H1 (cell line): ENCODE measurements at regions not wholly inside any gene's neighbourhood (a gene's known extent, or its start where the extent isn't known, plus 50 kb on each side); places are given as distances from the start of the nearest gene placed in this dataset.

Source experiments
- CTCF ChIA-PET: fragments of 300-600 bp; sonication (Branson Sonifier 250); formaldehyde crosslinking; loops from one replicate; lab custom pipeline; 2021; ENCODE audit not compliant: partially characterized antibody; lab: Charles Lee
- POLR2A ChIA-PET: fragments of 300-600 bp; sonication (Branson Sonifier 250); formaldehyde crosslinking; loops from one replicate; lab custom pipeline; 2021; ENCODE audit warnings: inconsistent platforms; ENCODE audit not compliant: partially characterized antibody; lab: Charles Lee
- DNase-seq, 2 experiments: peaks; one replicate each; pipeline versions ENCODE4 v3.0.0 to v3.0.0-alpha.2; 2010 to 2022; ENCODE audit warnings: low spot score in 2 of 2, low read depth in 1 of 2, mixed read lengths in 1 of 2
- FAIRE-seq: peaks from 2 replicates; lab custom pipeline; 2011; peaks lifted over from hg19 to GRCh38; lab: Jason Lieb, UNC
- H2AFZ ChIP-seq: 2 replicates; pipeline ENCODE4 v1.8.1; 2012; ENCODE audit warnings: low read length, inconsistent platforms
- H2AK5ac ChIP-seq: 2 replicates; pipeline ENCODE4 v1.6.1; 2013; ENCODE audit warnings: low read depth, low read length
- H2BK120ac ChIP-seq: replicated peaks from 2 replicates; pipeline ENCODE3; 2013; ENCODE audit warnings: low read depth, low read length, inconsistent platforms
- H2BK12ac ChIP-seq: 2 replicates; pipeline ENCODE4 v1.6.1; 2013; ENCODE audit warnings: low read depth, low read length
- H2BK15ac ChIP-seq: 2 replicates; pipeline ENCODE4 v1.6.1; 2013; ENCODE audit warnings: low read length
- H2BK20ac ChIP-seq: 2 replicates; pipeline ENCODE4 v1.6.1; 2013; ENCODE audit warnings: low read length
- H2BK5ac ChIP-seq: 2 replicates; pipeline ENCODE4 v1.6.1; 2013; ENCODE audit warnings: low read depth, low read length
- H3K14ac ChIP-seq: 2 replicates; pipeline ENCODE4 v1.6.1; 2013; ENCODE audit warnings: inconsistent platforms; ENCODE audit not compliant: insufficient read length
- H3K18ac ChIP-seq: 2 replicates; pipeline ENCODE4 v1.6.1; 2013; ENCODE audit warnings: low read length; ENCODE audit errors: extremely low read depth
- H3K23ac ChIP-seq: 2 replicates; pipeline ENCODE4 v1.6.1; 2013; ENCODE audit warnings: inconsistent platforms; ENCODE audit not compliant: insufficient read length
- H3K23me2 ChIP-seq: 2 replicates; pipeline ENCODE4 v1.6.1; 2013; ENCODE audit warnings: low read depth, low read length
- H3K27ac ChIP-seq: 2 replicates; pipeline ENCODE4 v1.6.1; 2011; ENCODE audit warnings: low read depth, low read length, inconsistent platforms
- H3K27me3 ChIP-seq, 4 experiments: replicated peaks in 1 of 4; 1 replicate in 1 of 4; 2 replicates in 3 of 4; pipeline versions ENCODE4 v1.6.1 to v1.8.1; 2011 to 2013; ENCODE audit warnings: low read length in 3 of 4, mild to moderate bottlenecking in 3 of 4, inconsistent platforms in 2 of 4, mixed read lengths in 2 of 4, moderate library complexity in 1 of 4; ENCODE audit not compliant: control insufficient read depth in 3 of 4, insufficient read depth in 3 of 4; ENCODE audit errors: extremely low read depth in 1 of 4
- H3K36me3 ChIP-seq, 4 experiments: 2 replicates each; pipeline versions ENCODE4 v1.6.1 to v1.8.1; 2011 to 2013; ENCODE audit warnings: mild to moderate bottlenecking in 4 of 4, low read length in 3 of 4, moderate library complexity in 2 of 4, control low read depth in 1 of 4, inconsistent platforms in 1 of 4; ENCODE audit not compliant: insufficient read depth in 4 of 4, control insufficient read depth in 2 of 4
- H3K4ac ChIP-seq: replicated peaks from 2 replicates; pipeline ENCODE3; 2013; ENCODE audit warnings: low read length, low read depth, mixed read lengths, inconsistent platforms; ENCODE audit not compliant: insufficient read length
- H3K4me1 ChIP-seq, 4 experiments: replicated peaks in 1 of 4; 1 replicate in 1 of 4; 2 replicates in 3 of 4; pipeline versions ENCODE4 v1.6.1 to v1.8.1; 2011 to 2013; ENCODE audit warnings: low read length in 3 of 4, inconsistent platforms in 2 of 4, mixed read lengths in 1 of 4; ENCODE audit not compliant: insufficient read depth in 4 of 4, control insufficient read depth in 3 of 4
- H3K4me2 ChIP-seq, 2 experiments: 2 replicates each; pipeline versions ENCODE4 v1.6.1 to v1.8.1; 2011 to 2013; ENCODE audit warnings: low read depth in 2 of 2, low read length in 2 of 2, control low read depth in 1 of 2, inconsistent platforms in 1 of 2, mild to moderate bottlenecking in 1 of 2; ENCODE audit not compliant: insufficient read depth in 1 of 2
- H3K4me3 ChIP-seq, 4 experiments: fragments of 200-600, 300-600 bp in 1 of 4; sonication (generic), shearing (Covaris generic), sonication (Bioruptor Twin) in 1 of 4; 2 replicates each; pipeline versions ENCODE4 v1.5.1 to v1.8.1; 2011 to 2016; ENCODE audit warnings: low read length in 4 of 4, low read depth in 3 of 4, control low read depth in 2 of 4, inconsistent platforms in 2 of 4, mild to moderate bottlenecking in 2 of 4, mixed read lengths in 1 of 4, moderate library complexity in 1 of 4; ENCODE audit not compliant: insufficient read depth in 2 of 4; ENCODE audit errors: extremely low read depth in 1 of 4
- H3K56ac ChIP-seq: replicated peaks from 2 replicates; pipeline ENCODE3; 2013; ENCODE audit warnings: low read depth, mild to moderate bottlenecking, mixed read lengths, low read length, inconsistent platforms; ENCODE audit not compliant: insufficient read length
- H3K79me1 ChIP-seq: 2 replicates; pipeline ENCODE4 v1.6.1; 2013; ENCODE audit warnings: low read depth, low read length, control low read depth
- H3K79me2 ChIP-seq, 2 experiments: 2 replicates each; pipeline versions ENCODE4 v1.6.1 to v1.8.1; 2012 to 2013; ENCODE audit warnings: low read length in 2 of 2, mild to moderate bottlenecking in 2 of 2, inconsistent platforms in 1 of 2; ENCODE audit not compliant: insufficient read depth in 2 of 2, control insufficient read depth in 1 of 2
- H3K9ac ChIP-seq, 4 experiments: replicated peaks in 1 of 4; 1 replicate in 1 of 4; 2 replicates in 3 of 4; pipeline versions ENCODE4 v1.6.1 to v1.8.1; 2011 to 2013; ENCODE audit warnings: low read depth in 3 of 4, low read length in 3 of 4, control low read depth in 2 of 4, mild to moderate bottlenecking in 2 of 4, moderate library complexity in 2 of 4, inconsistent platforms in 1 of 4; ENCODE audit errors: extremely low read depth in 1 of 4
- H3K9me3 ChIP-seq, 2 experiments: 2 replicates each; pipeline versions ENCODE4 v1.6.1 to v1.8.1; 2012 to 2013; ENCODE audit warnings: mild to moderate bottlenecking in 2 of 2, moderate library complexity in 2 of 2, control low read depth in 1 of 2, inconsistent platforms in 1 of 2, low read depth in 1 of 2, low read length in 1 of 2, mixed read lengths in 1 of 2; ENCODE audit not compliant: insufficient read depth in 2 of 2
- H4K20me1 ChIP-seq, 2 experiments: replicated peaks in 1 of 2; 2 replicates each; pipeline versions ENCODE3 to v1.8.1; 2011 to 2013; ENCODE audit warnings: inconsistent platforms in 2 of 2, low read length in 2 of 2, mild to moderate bottlenecking in 1 of 2; ENCODE audit not compliant: insufficient read depth in 2 of 2, control insufficient read depth in 1 of 2
- H4K5ac ChIP-seq: 2 replicates; pipeline ENCODE4 v1.6.1; 2013; ENCODE audit warnings: low read length, low read depth, mixed read lengths, inconsistent platforms; ENCODE audit not compliant: insufficient read length
- H4K8ac ChIP-seq: 2 replicates; pipeline ENCODE4 v1.8.0; 2013; ENCODE audit warnings: mild to moderate bottlenecking, moderate library complexity, low read length, inconsistent platforms; ENCODE audit not compliant: insufficient read depth; ENCODE audit errors: extremely low read depth
- H4K91ac ChIP-seq: replicated peaks from 2 replicates; pipeline ENCODE3; 2013; ENCODE audit warnings: low read length, mixed read lengths, inconsistent platforms; ENCODE audit not compliant: insufficient read length
- CHD1 ChIP-seq: IDR thresholded peaks from 2 replicates; pipeline ENCODE4 v1.6.1; 2012; ENCODE audit warnings: low read depth, low read length, improper control_type of control experiment
- CTCF ChIP-seq, 3 experiments: IDR thresholded peaks; 1 replicate in 2 of 3; 2 replicates in 1 of 3; pipeline versions ENCODE4 v1.5.1 to v1.6.1; 2011; ENCODE audit warnings: low read length in 3 of 3, mild to moderate bottlenecking in 3 of 3, inconsistent platforms in 2 of 3, low read depth in 1 of 3, moderate library complexity in 1 of 3; ENCODE audit not compliant: insufficient read depth in 1 of 3; ENCODE audit errors: control extremely low read depth in 1 of 3
- RAD21 ChIP-seq, 2 experiments: IDR thresholded peaks in 1 of 2; conservative IDR thresholded peaks in 1 of 2; 2 replicates each; pipeline ENCODE4 v1.6.1; 2011; ENCODE audit warnings: low read depth in 2 of 2, low read length in 2 of 2, improper control_type of control experiment in 1 of 2, inconsistent platforms in 1 of 2, mild to moderate bottlenecking in 1 of 2, moderate library complexity in 1 of 2
- SAP30 ChIP-seq: fragments of 300-600 bp; sonication (generic); IDR thresholded peaks from 2 replicates; pipeline ENCODE4 v1.7.1; 2012; ENCODE audit warnings: low read length, moderate library complexity, mild to moderate bottlenecking, inconsistent platforms; ENCODE audit not compliant: insufficient read depth, insufficient replicate concordance
- WGBS, 2 experiments: shearing (Covaris generic) in 1 of 2; methylation state at CpG; one replicate each; pipeline versions ENCODE4 v1.1.6 to v1.1.7; 2013 to 2015; ENCODE audit warnings: low lambda C conversion rate in 2 of 2, mixed read lengths in 2 of 2, inconsistent platforms in 1 of 2, low coverage in 1 of 2, missing lambda C conversion rate in 1 of 2; ENCODE audit not compliant: insufficient replicate concordance in 2 of 2, insufficient coverage in 1 of 2, insufficient read length in 1 of 2; ENCODE audit errors: extremely low coverage in 1 of 2, missing lambda C conversion rate in 1 of 2; 5-methylcytosine and 5-hydroxymethylcytosine counted together

- Histone ChIP-seq H2BK5ac (no peak overlapping the region), H3K18ac (no peak overlapping the region), H3K36me3 (no peaks in the 10 kb centered on the region), H3K4me3 (no peak overlapping the region), H3K79me1 (no peaks in the 10 kb centered on the region), H3K23me2 (no peaks in the 10 kb centered on the region), H4K91ac (no peak overlapping the region), H2AK5ac (no peak overlapping the region), H3K14ac (no peak overlapping the region), H3K27ac (no peak overlapping the region), H4K20me1 (peaks cover 0 to 2% of the 10 kb centered on the region in 2 experiments), H3K9me3 (no peaks in the 10 kb centered on the region), H2BK120ac (no peak overlapping the region), H3K27me3 (no peaks in the 10 kb centered on the region), H3K4ac (no peak overlapping the region), H3K9ac (no peak overlapping the region), H4K5ac (no peak overlapping the region), H3K56ac (no peak overlapping the region), H3K79me2 (no peaks in the 10 kb centered on the region), H2BK12ac (no peak overlapping the region), H3K4me2 (no peak overlapping the region), H2BK15ac (no peak overlapping the region), H3K4me1 (no peaks in the 10 kb centered on the region), H3K23ac (no peak overlapping the region), H2BK20ac (no peak overlapping the region), H2AFZ (no peak overlapping the region), H4K8ac (no peak overlapping the region)
- POLR2A ChIA-PET, result no interaction called here
- CTCF ChIA-PET, result interaction anchor here (0.7 to 1.7 kb wide), 10 partner anchors 10 to 236 kb away, joined by 3 to 8 read pairs (median 4); no protein-coding TSS in a partner anchor
- TF ChIP-seq SAP30 (no peak), RAD21 (IDR thresholded peaks at IDR 0.05 in 1 of 2, conservative IDR thresholded peaks at IDR 0.05 in 1 of 2; ENCODE audit: low read depth in 2 of 2, low read length in 2 of 2) (peak; percentile 25 to 56; a peak in 3 of 4 replicates), CTCF (IDR thresholded peaks at IDR 0.05; ENCODE audit: control extremely low read depth in 1 of 3, insufficient read depth in 1 of 3, low read depth in 1 of 3, low read length in 3 of 3) (peak in 2 of 3 experiments; percentile 2 to 11; a peak in 2 of 4 replicates), CHD1 (no peak)
- FAIRE-seq (no peak), DNase-seq (no peak)
- WGBS, 2 experiments, result 79% methylated on average over 8 of the region's 8 CpGs; no CpG with 5 or more reads in 1 of the 2 experiments
These were observed 127.6 kb upstream of the IVNS1ABP start for GRCh38 chr1:185444676-185445075.
